ENCODE measurements at regions not wholly inside any gene's neighbourhood (a gene's known extent, or its start where the extent isn't known, plus 50 kb on each side); places are given as distances from the start of the nearest gene placed in this dataset.
A peak's percentile ranks its signal among the peaks of the same experiment; 100 is the strongest.

GRCh38 chr9:108194154-108194553 lies 661.6 kb downstream of the ACTL7B start:
- Histone ChIP-seq H3K27me3 (no peaks in the 10 kb centered on the region), H3K36me3 (no peaks in the 10 kb centered on the region), H3K9me3 (no peaks in the 10 kb centered on the region), H3K4me1 (peaks cover 0 to 34% (median 6%) of the 10 kb centered on the region in 4 donors), H3K27ac (peak overlapping the region in 3 of 4 donors; percentile 35 to 49 (median 48)), H3K4me3 (no peak overlapping the region)
- DNase-seq, result no peak
- in situ Hi-C loops (cut with MboI; ENCODE audit: low pct_ligation_motif_present in 1 of 4, low pct_unique_long_range_greater_than_20kb in 1 of 4, low sequenced_read_pairs in 3 of 4), result no loop called here
- intact Hi-C loops (cut with DNase I; ENCODE audit: low total_unique reads), result no loop called here
- TF ChIP-seq CTCF (IDR thresholded peaks at IDR 0.05), result no peak
- TF ChIP-seq POLR2AphosphoS5 (IDR thresholded peaks at IDR 0.05), result no peak
- TF ChIP-seq EP300 (IDR thresholded peaks at IDR 0.05; ENCODE audit: low read depth), result no peak
- TF ChIP-seq POLR2A (IDR thresholded peaks at IDR 0.05), result no peak

GRCh38 chr9:108193026-108193710 lies 662.6 kb downstream of the ACTL7B start:
- peaks cover 0 to 34% (median 6%) of the 10 kb centered on the region in 4 donors for H3K4me1 ChIP-seq
- 67 to 85% methylated on average over 8 of the region's 8 CpGs for WGBS, 2 donors (ENCODE audit: low coverage in 1 of 2)
- H3K4me3 ChIP-seq, result no peak overlapping the region
- no peaks in the 10 kb centered on the region for H3K9me3 ChIP-seq
- H3K27ac ChIP-seq, result no peak overlapping the region
- TF ChIP-seq POLR2A (IDR thresholded peaks at IDR 0.05) (no peak), EP300 (IDR thresholded peaks at IDR 0.05; ENCODE audit: low read depth) (no peak), POLR2AphosphoS5 (IDR thresholded peaks at IDR 0.05) (no peak), CTCF (IDR thresholded peaks at IDR 0.05) (no peak)
- intact Hi-C loops (cut with DNase I; ENCODE audit: low total_unique reads) (no loop called here), in situ Hi-C loops (cut with MboI; ENCODE audit: low pct_ligation_motif_present in 1 of 4, low pct_unique_long_range_greater_than_20kb in 1 of 4, low sequenced_read_pairs in 3 of 4) (no loop called here)
- H3K36me3 ChIP-seq, result no peaks in the 10 kb centered on the region
- no peaks in the 10 kb centered on the region for H3K27me3 ChIP-seq
- DNase-seq, result no peak

DNA sequence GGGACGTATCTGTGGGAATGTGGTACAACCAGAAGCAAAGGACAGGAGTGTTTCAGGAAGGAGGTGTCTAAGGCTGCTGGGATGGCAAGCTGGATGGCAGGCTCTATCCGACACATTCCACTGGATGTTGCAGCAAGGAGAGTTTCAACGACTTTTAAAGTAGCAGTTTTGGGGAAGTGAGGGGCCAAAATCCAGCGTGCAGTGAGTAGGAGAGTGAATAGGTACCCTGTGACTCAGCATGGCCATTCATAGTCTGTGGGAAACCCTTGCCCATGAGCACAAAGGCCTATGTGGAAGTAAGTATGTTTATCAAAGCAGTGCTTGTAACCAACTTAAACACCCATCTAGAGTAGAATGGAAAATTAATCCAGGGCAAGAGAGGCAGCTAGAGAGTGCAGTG lies 664.7 kb downstream of the ACTL7B start:
- intact Hi-C loops (cut with DNase I; ENCODE audit: low total_unique reads), result no loop called here
- WGBS, 2 donors (ENCODE audit: low coverage in 1 of 2), result 73 to 82% methylated on average over 4 of the region's 4 CpGs
- H3K27ac ChIP-seq, result no peak overlapping the region

DNA sequence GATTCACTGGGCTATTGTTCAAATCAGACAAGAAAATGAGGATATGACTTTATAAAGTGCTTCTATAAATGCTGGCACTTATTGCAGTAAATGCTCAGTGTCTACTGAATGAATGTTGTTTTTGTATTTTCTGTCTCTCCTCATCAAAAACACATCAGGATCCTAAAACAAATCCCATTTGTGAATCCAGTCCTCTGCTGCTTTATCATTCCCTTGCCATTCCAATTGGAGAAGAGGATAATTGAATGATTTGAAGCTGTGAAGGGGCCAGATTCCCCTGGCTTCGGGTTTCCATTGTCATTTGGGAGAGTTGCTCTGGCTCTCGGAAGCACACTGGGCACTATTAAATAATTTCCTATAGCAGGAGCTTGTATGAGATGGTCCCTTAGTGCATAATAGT lies 666.8 kb downstream of the ACTL7B start:
- Histone ChIP-seq H3K27me3 (no peaks in the 10 kb centered on the region), H3K4me3 (no peak overlapping the region), H3K9me3 (no peaks in the 10 kb centered on the region), H3K4me1 (peaks cover 0 to 15% (median 5%) of the 10 kb centered on the region in 4 donors), H3K27ac (no peak overlapping the region), H3K36me3 (no peaks in the 10 kb centered on the region)
- 77 to 91% methylated on average over 2 of the region's 2 CpGs for WGBS, 2 donors (ENCODE audit: low coverage in 1 of 2)
- no peak for TF ChIP-seq POLR2AphosphoS5 (IDR thresholded peaks at IDR 0.05)
- no peak for TF ChIP-seq CTCF (IDR thresholded peaks at IDR 0.05)
- no peak for TF ChIP-seq EP300 (IDR thresholded peaks at IDR 0.05; ENCODE audit: low read depth)
- TF ChIP-seq POLR2A (IDR thresholded peaks at IDR 0.05), result no peak
- DNase-seq, result no peak
- in situ Hi-C loops (cut with MboI; ENCODE audit: low pct_ligation_motif_present in 1 of 4, low pct_unique_long_range_greater_than_20kb in 1 of 4, low sequenced_read_pairs in 3 of 4) (no loop called here), intact Hi-C loops (cut with DNase I; ENCODE audit: low total_unique reads) (no loop called here)

More for the DNA sequence above, 664.7 kb downstream of the ACTL7B start:
- H3K27me3 ChIP-seq, result no peaks in the 10 kb centered on the region
- no peak for DNase-seq
- peaks cover 0 to 23% (median 2%) of the 10 kb centered on the region in 4 donors for H3K4me1 ChIP-seq
- in situ Hi-C loops (cut with MboI; ENCODE audit: low pct_ligation_motif_present in 1 of 4, low pct_unique_long_range_greater_than_20kb in 1 of 4, low sequenced_read_pairs in 3 of 4), result no loop called here
- TF ChIP-seq POLR2AphosphoS5 (IDR thresholded peaks at IDR 0.05) (no peak), CTCF (IDR thresholded peaks at IDR 0.05) (no peak), EP300 (IDR thresholded peaks at IDR 0.05; ENCODE audit: low read depth) (no peak), POLR2A (IDR thresholded peaks at IDR 0.05) (no peak)
- H3K9me3 ChIP-seq, result no peaks in the 10 kb centered on the region
- H3K4me3 ChIP-seq, result no peak overlapping the region
- no peaks in the 10 kb centered on the region for H3K36me3 ChIP-seq

Data from transverse colon (tissue), 4 donors.